ENCODE measurements at regions not wholly inside any gene's neighbourhood (a gene's known extent, or its start where the extent isn't known, plus 50 kb on each side); places are given as distances from the start of the nearest gene placed in this dataset.
A peak's percentile ranks its signal among the peaks of the same experiment; 100 is the strongest.

- 94% methylated on average over 6 of the region's 8 CpGs for WGBS
- H3K23ac ChIP-seq (ENCODE audit: low read length in 2 of 2), result no peak overlapping the region
- no peak overlapping the region for H2BK5ac ChIP-seq (ENCODE audit: low read depth, low read length, poor library complexity, severe bottlenecking)
- H2AK5ac ChIP-seq (ENCODE audit: low read length, severe bottlenecking), result no peak overlapping the region
- no peak overlapping the region for H4K8ac ChIP-seq (ENCODE audit: low read length)
- no peak overlapping the region for H4K91ac ChIP-seq (ENCODE audit: low read length)
- H3K4me1 ChIP-seq (ENCODE audit: control insufficient read depth, insufficient read depth, low read depth, low read length), result peaks cover 2% of the 10 kb centered on the region
- no peak overlapping the region for H2BK120ac ChIP-seq (ENCODE audit: low read depth, low read length)
- no peak overlapping the region for H3K14ac ChIP-seq (ENCODE audit: low read length in 2 of 2)
- no peak for DNase-seq
- no peak overlapping the region for H2AFZ ChIP-seq (ENCODE audit: low read depth, low read length)
- H3K27ac ChIP-seq (ENCODE audit: low read length, poor library complexity, severe bottlenecking), result no peak overlapping the region
- H3K79me1 ChIP-seq (replicated peaks; ENCODE audit: low read length, poor library complexity, severe bottlenecking), result no peaks in the 10 kb centered on the region
- H3K27me3 ChIP-seq (ENCODE audit: control insufficient read depth in 1 of 2, insufficient read depth in 1 of 2, low read length in 2 of 2), result no peaks in the 10 kb centered on the region
- H3K36me3 ChIP-seq (ENCODE audit: control insufficient read depth in 1 of 2, insufficient read depth in 2 of 2, low read depth in 1 of 2, low read length in 2 of 2), result no peaks in the 10 kb centered on the region
- peak overlapping the region in 1 of 2 experiments; percentile 8 for H3K18ac ChIP-seq (ENCODE audit: low read depth in 1 of 2, low read length in 2 of 2)
- no peak overlapping the region for H3K4me2 ChIP-seq (ENCODE audit: low read length, poor library complexity, severe bottlenecking)
- H3K4ac ChIP-seq (ENCODE audit: low read depth in 1 of 2, low read length in 2 of 2), result no peak overlapping the region
- no peak overlapping the region for H3K4me3 ChIP-seq (ENCODE audit: insufficient read depth in 1 of 2, low read depth in 1 of 2, low read length in 2 of 2)
- H2BK15ac ChIP-seq (ENCODE audit: low read depth, poor library complexity, severe bottlenecking), result no peak overlapping the region
- peaks cover under 1% of the 10 kb centered on the region for H3K9me3 ChIP-seq (ENCODE audit: control insufficient read depth, low read length)
- no peak overlapping the region for H2BK12ac ChIP-seq (ENCODE audit: low read length in 2 of 2)
- no peak overlapping the region for H3K9ac ChIP-seq (ENCODE audit: low read length)
Observed at GRCh38 chr6:139611327-139612134, 237.1 kb upstream of the CITED2 start.

- H2BK15ac ChIP-seq (ENCODE audit: low read depth, poor library complexity, severe bottlenecking), result no peak overlapping the region
- H4K8ac ChIP-seq (ENCODE audit: low read length), result no peak overlapping the region
- no peaks in the 10 kb centered on the region for H3K27me3 ChIP-seq (ENCODE audit: control insufficient read depth in 1 of 2, insufficient read depth in 1 of 2, low read length in 2 of 2)
- H3K23ac ChIP-seq (ENCODE audit: low read length in 2 of 2), result no peak overlapping the region
- H3K9ac ChIP-seq (ENCODE audit: low read length), result no peak overlapping the region
- 100% methylated on average over 1 of the region's 3 CpGs for WGBS
- H3K4me3 ChIP-seq (ENCODE audit: insufficient read depth in 1 of 2, low read depth in 1 of 2, low read length in 2 of 2), result no peak overlapping the region
- H3K36me3 ChIP-seq (ENCODE audit: control insufficient read depth in 1 of 2, insufficient read depth in 2 of 2, low read depth in 1 of 2, low read length in 2 of 2), result no peaks in the 10 kb centered on the region
- no peaks in the 10 kb centered on the region for H3K79me1 ChIP-seq (replicated peaks; ENCODE audit: low read length, poor library complexity, severe bottlenecking)
- H2AK5ac ChIP-seq (ENCODE audit: low read length, severe bottlenecking), result no peak overlapping the region
- H3K14ac ChIP-seq (ENCODE audit: low read length in 2 of 2), result no peak overlapping the region
- no peak overlapping the region for H2BK120ac ChIP-seq (ENCODE audit: low read depth, low read length)
- no peak overlapping the region for H2AFZ ChIP-seq (ENCODE audit: low read depth, low read length)
- no peak overlapping the region for H2BK5ac ChIP-seq (ENCODE audit: low read depth, low read length, poor library complexity, severe bottlenecking)
- H3K9me3 ChIP-seq (ENCODE audit: control insufficient read depth, low read length), result peaks cover 10% of the 10 kb centered on the region
- H2BK12ac ChIP-seq (ENCODE audit: low read length in 2 of 2), result no peak overlapping the region
- DNase-seq, result peak; percentile 59
- peaks cover 2% of the 10 kb centered on the region for H3K4me1 ChIP-seq (ENCODE audit: control insufficient read depth, insufficient read depth, low read depth, low read length)
- H3K4me2 ChIP-seq (ENCODE audit: low read length, poor library complexity, severe bottlenecking), result no peak overlapping the region
- no peak overlapping the region for H4K91ac ChIP-seq (ENCODE audit: low read length)
- H3K4ac ChIP-seq (ENCODE audit: low read depth in 1 of 2, low read length in 2 of 2), result no peak overlapping the region
- H3K18ac ChIP-seq (ENCODE audit: low read depth in 1 of 2, low read length in 2 of 2), result no peak overlapping the region
- H3K27ac ChIP-seq (ENCODE audit: low read length, poor library complexity, severe bottlenecking), result peak overlapping the region; percentile 70
Observed at GRCh38 chr6:139608466-139609261, 234.2 kb upstream of the CITED2 start.

GRCh38 chr6:139605350-139605749 lies 230.9 kb upstream of the CITED2 start:
- Histone ChIP-seq H4K8ac (ENCODE audit: low read length) (no peak overlapping the region), H2AFZ (ENCODE audit: low read depth, low read length) (no peak overlapping the region), H3K9ac (ENCODE audit: low read length) (no peak overlapping the region), H3K36me3 (ENCODE audit: control insufficient read depth in 1 of 2, insufficient read depth in 2 of 2, low read depth in 1 of 2, low read length in 2 of 2) (no peaks in the 10 kb centered on the region), H3K4me1 (ENCODE audit: control insufficient read depth, insufficient read depth, low read depth, low read length) (peaks cover 2% of the 10 kb centered on the region), H3K23ac (ENCODE audit: low read length in 2 of 2) (no peak overlapping the region), H2BK5ac (ENCODE audit: low read depth, low read length, poor library complexity, severe bottlenecking) (no peak overlapping the region), H2BK12ac (ENCODE audit: low read length in 2 of 2) (peak overlapping the region in 1 of 2 experiments; percentile 11), H2BK120ac (ENCODE audit: low read depth, low read length) (no peak overlapping the region), H3K4me2 (ENCODE audit: low read length, poor library complexity, severe bottlenecking) (no peak overlapping the region), H3K27me3 (ENCODE audit: control insufficient read depth in 1 of 2, insufficient read depth in 1 of 2, low read length in 2 of 2) (no peaks in the 10 kb centered on the region), H3K27ac (ENCODE audit: low read length, poor library complexity, severe bottlenecking) (no peak overlapping the region), H4K91ac (ENCODE audit: low read length) (no peak overlapping the region), H3K14ac (ENCODE audit: low read length in 2 of 2) (no peak overlapping the region), H3K79me1 (replicated peaks; ENCODE audit: low read length, poor library complexity, severe bottlenecking) (no peaks in the 10 kb centered on the region), H3K4ac (ENCODE audit: low read depth in 1 of 2, low read length in 2 of 2) (no peak overlapping the region), H3K9me3 (ENCODE audit: control insufficient read depth, low read length) (peaks cover 10% of the 10 kb centered on the region), H3K4me3 (ENCODE audit: insufficient read depth in 1 of 2, low read depth in 1 of 2, low read length in 2 of 2) (no peak overlapping the region), H2AK5ac (ENCODE audit: low read length, severe bottlenecking) (no peak overlapping the region), H2BK15ac (ENCODE audit: low read depth, poor library complexity, severe bottlenecking) (no peak overlapping the region), H3K18ac (ENCODE audit: low read depth in 1 of 2, low read length in 2 of 2) (peak overlapping the region in 1 of 2 experiments; percentile 86)
- WGBS, result 80% methylated on average over 3 of the region's 3 CpGs
- peak; percentile 58 for DNase-seq

- Histone ChIP-seq H3K27ac (ENCODE audit: low read length, poor library complexity, severe bottlenecking) (no peak overlapping the region), H2BK15ac (ENCODE audit: low read depth, poor library complexity, severe bottlenecking) (no peak overlapping the region), H3K4me3 (ENCODE audit: insufficient read depth in 1 of 2, low read depth in 1 of 2, low read length in 2 of 2) (no peak overlapping the region), H2AK5ac (ENCODE audit: low read length, severe bottlenecking) (no peak overlapping the region), H3K4me1 (ENCODE audit: control insufficient read depth, insufficient read depth, low read depth, low read length) (peaks cover 2% of the 10 kb centered on the region), H3K4ac (ENCODE audit: low read depth in 1 of 2, low read length in 2 of 2) (no peak overlapping the region), H3K27me3 (ENCODE audit: control insufficient read depth in 1 of 2, insufficient read depth in 1 of 2, low read length in 2 of 2) (no peaks in the 10 kb centered on the region), H4K8ac (ENCODE audit: low read length) (no peak overlapping the region), H2AFZ (ENCODE audit: low read depth, low read length) (no peak overlapping the region), H3K79me1 (replicated peaks; ENCODE audit: low read length, poor library complexity, severe bottlenecking) (no peaks in the 10 kb centered on the region), H3K23ac (ENCODE audit: low read length in 2 of 2) (no peak overlapping the region), H2BK12ac (ENCODE audit: low read length in 2 of 2) (no peak overlapping the region), H3K18ac (ENCODE audit: low read depth in 1 of 2, low read length in 2 of 2) (peak overlapping the region in 1 of 2 experiments; percentile 52), H3K9ac (ENCODE audit: low read length) (no peak overlapping the region), H3K9me3 (ENCODE audit: control insufficient read depth, low read length) (peaks cover 10% of the 10 kb centered on the region), H2BK120ac (ENCODE audit: low read depth, low read length) (no peak overlapping the region), H2BK5ac (ENCODE audit: low read depth, low read length, poor library complexity, severe bottlenecking) (no peak overlapping the region), H3K36me3 (ENCODE audit: control insufficient read depth in 1 of 2, insufficient read depth in 2 of 2, low read depth in 1 of 2, low read length in 2 of 2) (no peaks in the 10 kb centered on the region), H3K14ac (ENCODE audit: low read length in 2 of 2) (no peak overlapping the region), H3K4me2 (ENCODE audit: low read length, poor library complexity, severe bottlenecking) (no peak overlapping the region), H4K91ac (ENCODE audit: low read length) (no peak overlapping the region)
- WGBS, result 16% methylated on average over 2 of the region's 2 CpGs
- DNase-seq, result peak; percentile 69
Observed at GRCh38 chr6:139603581-139603980, 229.1 kb upstream of the CITED2 start.
